GM18909 (cell line): ENCODE measurements at regions not wholly inside any gene's neighbourhood (a gene's known extent, or its start where the extent isn't known, plus 50 kb on each side); places are given as distances from the start of the nearest gene placed in this dataset.
"Not testable (repeated sequence)": the region's sequence is repeated elsewhere in the genome, so short reads cannot be mapped to it uniquely, and the experiment has no call there.

Experiments used
- ATAC-seq: cut with Tn5 transposase; IDR thresholded peaks from one replicate; pipeline ENCODE4 v1.9.1; 2021; ENCODE audit warnings: mild to moderate bottlenecking; ENCODE audit not compliant: unreplicated experiment, poor library complexity

GRCh38 chr2:87649871-87650270, 98.0 kb upstream of the PLGLB2 start:
- not testable (repeated sequence) for ATAC-seq

GRCh38 chr2:87650837-87651236, 97.0 kb upstream of the PLGLB2 start:
- not testable (repeated sequence) for ATAC-seq

GRCh38 chr2:87651589-87651988, 96.3 kb upstream of the PLGLB2 start:
- not testable (repeated sequence) for ATAC-seq

GRCh38 chr2:87653373-87653772, 94.5 kb upstream of the PLGLB2 start:
- ATAC-seq: not testable (repeated sequence)

GRCh38 chr2:87654136-87654814, 93.6 kb upstream of the PLGLB2 start:
- ATAC-seq: not testable (repeated sequence)

GRCh38 chr2:87657915-87658314, 90.0 kb upstream of the PLGLB2 start:
- not testable (repeated sequence) for ATAC-seq

GRCh38 chr2:87658357-87658756, 89.5 kb upstream of the PLGLB2 start:
- not testable (repeated sequence) for ATAC-seq

- ATAC-seq: not testable (repeated sequence)
Observed at GRCh38 chr2:87658976-87659375, 88.9 kb upstream of the PLGLB2 start.

- not testable (repeated sequence) for ATAC-seq
Observed at GRCh38 chr2:87660164-87660563, 87.7 kb upstream of the PLGLB2 start.

- ATAC-seq: not testable (repeated sequence)
Observed at GRCh38 chr2:87662316-87663290, 85.3 kb upstream of the PLGLB2 start.

GRCh38 chr2:87663347-87663746, 84.5 kb upstream of the PLGLB2 start:
- not testable (repeated sequence) for ATAC-seq

GRCh38 chr2:87667027-87667426, 80.9 kb upstream of the PLGLB2 start:
- ATAC-seq: not testable (repeated sequence)

GRCh38 chr2:87668361-87668760, 79.5 kb upstream of the PLGLB2 start:
- not testable (repeated sequence) for ATAC-seq

- not testable (repeated sequence) for ATAC-seq
Observed at GRCh38 chr2:87669633-87670231, 78.2 kb upstream of the PLGLB2 start.

- not testable (repeated sequence) for ATAC-seq
Observed at GRCh38 chr2:87672404-87672803, 75.5 kb upstream of the PLGLB2 start.

- ATAC-seq: not testable (repeated sequence)
Observed at GRCh38 chr2:87674729-87675128, 73.2 kb upstream of the PLGLB2 start.

- ATAC-seq: not testable (repeated sequence)
Observed at GRCh38 chr2:87675487-87675886, 72.4 kb upstream of the PLGLB2 start.

- ATAC-seq: not testable (repeated sequence)
Observed at GRCh38 chr2:87677421-87677923, 70.4 kb upstream of the PLGLB2 start.

GRCh38 chr2:87678742-87679173, 69.1 kb upstream of the PLGLB2 start:
- not testable (repeated sequence) for ATAC-seq

- not testable (repeated sequence) for ATAC-seq
Observed at GRCh38 chr2:87679950-87680349, 67.9 kb upstream of the PLGLB2 start.
